K562 (cell line): ENCODE measurements at regions not wholly inside any gene's neighbourhood (a gene's known extent, or its start where the extent isn't known, plus 50 kb on each side); places are given as distances from the start of the nearest gene placed in this dataset.

Experiments
- ATAC-seq: fragments of 200-7000 bp; cut with Tn5 transposase; 3 replicates; pipeline ENCODE4 v1.9.1; 2020; ENCODE audit warnings: moderate library complexity
- BruUV-seq: library from RNA; stranded (reverse); fragments of 400-500 nt; replicated peaks from 2 replicates; lab custom pipeline; 2021; lab: Mats Ljungman, UMichigan
- CTCF ChIA-PET: fragments of 300-600 bp; formaldehyde crosslinking; extraction: SDS; loops from one replicate; lab custom pipeline; 2021; ENCODE audit warnings: low intra/inter-chr PET ratio; lab: Yijun Ruan, JAX
- POLR2A ChIA-PET: fragments of 300-600, 350-650 bp; sonication (Branson Sonifier 250); formaldehyde crosslinking; extraction: SDS; loops from one replicate; lab custom pipeline; 2021; ENCODE audit warnings: antibody characterized with exemption, inconsistent platforms; lab: Yijun Ruan, JAX
- DNase-seq, 4 experiments: peaks; one replicate each; pipeline versions ENCODE4 v3.0.0 to v3.0.0-alpha.2; 2011 to 2018; ENCODE audit warnings: low spot score in 3 of 4, mixed read lengths in 3 of 4; ENCODE audit errors: extremely low read depth in 1 of 4
- FAIRE-seq: peaks from 2 replicates; lab custom pipeline; 2011; peaks lifted over from hg19 to GRCh38; lab: Jason Lieb, UNC
- H2AFZ ChIP-seq: 2 replicates; pipeline ENCODE4 v1.6.0; 2011; ENCODE audit warnings: low read depth, low read length, control low read depth, inconsistent platforms
- H3K27ac ChIP-seq: fragments of 200-600 bp; 3 replicates; pipeline ENCODE4 v1.8.0; 2011; ENCODE audit warnings: low read depth, mild to moderate bottlenecking, control low read depth, inconsistent platforms, low read length, moderate library complexity, mixed read lengths; ENCODE audit errors: extremely low read depth
- H3K27me3 ChIP-seq, 2 experiments: fragments of 300-600 bp in 1 of 2; 2 replicates in 1 of 2; 3 replicates in 1 of 2; pipeline versions ENCODE4 v1.6.0 to v1.8.0; 2011; ENCODE audit warnings: inconsistent platforms in 2 of 2, low read length in 2 of 2, mild to moderate bottlenecking in 1 of 2, mixed read lengths in 1 of 2, moderate library complexity in 1 of 2; ENCODE audit not compliant: control insufficient read depth in 2 of 2, insufficient read depth in 2 of 2
- H3K36me3 ChIP-seq: fragments of 300-600 bp; 3 replicates; pipeline ENCODE4 v1.8.0; 2011; ENCODE audit warnings: mild to moderate bottlenecking, low read length, inconsistent platforms; ENCODE audit not compliant: control insufficient read depth, insufficient read depth
- H3K4me1 ChIP-seq, 2 experiments: fragments of 200-600 bp in 1 of 2; replicated peaks in 1 of 2; 2 replicates in 1 of 2; 3 replicates in 1 of 2; pipeline versions ENCODE4 v1.5.1 to v1.8.0; 2011; ENCODE audit warnings: inconsistent platforms in 2 of 2, low read length in 2 of 2, mild to moderate bottlenecking in 1 of 2, mixed read lengths in 1 of 2, moderate library complexity in 1 of 2; ENCODE audit not compliant: control insufficient read depth in 2 of 2, insufficient read depth in 2 of 2
- H3K4me2 ChIP-seq: 2 replicates; pipeline ENCODE4 v1.6.1; 2011; ENCODE audit warnings: low read length, control low read depth, inconsistent platforms, mixed read lengths; ENCODE audit not compliant: insufficient read depth
- H3K4me3 ChIP-seq: fragments of 200-600 bp; sonication (generic), shearing (Covaris generic); 2 replicates; pipeline ENCODE4 v1.5.1; 2016; ENCODE audit warnings: control low read depth, inconsistent platforms
- H3K79me2 ChIP-seq: fragments of 200-600 bp; 3 replicates; pipeline ENCODE4 v1.8.0; 2011; ENCODE audit warnings: low read length, inconsistent platforms; ENCODE audit not compliant: control insufficient read depth, insufficient read depth
- H3K9ac ChIP-seq, 2 experiments: 2 replicates each; pipeline versions ENCODE4 v1.6.0 to v1.6.1; 2011; ENCODE audit warnings: low read depth in 2 of 2, low read length in 2 of 2, control low read depth in 1 of 2, inconsistent platforms in 1 of 2, mild to moderate bottlenecking in 1 of 2, mixed read lengths in 1 of 2; ENCODE audit not compliant: insufficient read depth in 1 of 2
- H3K9me1 ChIP-seq: one replicate; pipeline ENCODE4 v1.6.0; 2011; ENCODE audit warnings: inconsistent platforms, mild to moderate bottlenecking, low read length, moderate library complexity; ENCODE audit not compliant: control insufficient read depth, insufficient read depth
- H3K9me3 ChIP-seq: replicated peaks from 2 replicates; pipeline ENCODE4 v1.5.1; 2011; ENCODE audit warnings: low read depth, low read length, inconsistent platforms; ENCODE audit not compliant: control insufficient read depth, insufficient read depth
- H4K20me1 ChIP-seq: replicated peaks from 2 replicates; pipeline ENCODE4 v1.6.1; 2011; ENCODE audit warnings: low read length, inconsistent platforms, mixed read lengths; ENCODE audit not compliant: control insufficient read depth, insufficient read depth
- HMG20B ChIP-seq: fragments of 250-450 bp; sonication (Bioruptor Pico); IDR thresholded peaks from 2 replicates; pipeline ENCODE4 v1.5.0; 2021; ENCODE audit warnings: mild to moderate bottlenecking
- KLF16 ChIP-seq: IDR thresholded peaks from 2 replicates; pipeline ENCODE4 v1.6.1; 2016; ENCODE audit warnings: antibody characterized with exemption
- MTF1 ChIP-seq: fragments of 250-450 bp; sonication (Bioruptor Pico); IDR thresholded peaks from 2 replicates; pipeline ENCODE4 v1.9.0; 2021; ENCODE audit warnings: moderate library complexity, mild to moderate bottlenecking, inconsistent platforms, borderline replicate concordance
- PREB ChIP-seq: sonication (generic); formaldehyde crosslinking; IDR thresholded peaks from 2 replicates; pipeline ENCODE4 v1.8.1; 2023; ENCODE audit warnings: mild to moderate bottlenecking, missing genetic modification reagents
- SAFB ChIP-seq: fragments of 200-400 bp; formaldehyde crosslinking; IDR thresholded peaks from 2 replicates; pipeline ENCODE4 v1.6.1; 2017; ENCODE audit warnings: low read depth, low read length, borderline replicate concordance
- SRF ChIP-seq, 2 experiments: fragments of 250-450, 450-650 bp in 1 of 2; sonication (Bioruptor Pico) in 1 of 2; sonication (generic) in 1 of 2; formaldehyde crosslinking; IDR thresholded peaks; 2 replicates each; pipeline versions ENCODE4 v1.5.0 to v1.5.1; 2020 to 2022; ENCODE audit warnings: mild to moderate bottlenecking in 1 of 2, missing genetic modification reagents in 1 of 2
- TBP ChIP-seq: optimal IDR thresholded peaks from 2 replicates; pipeline ENCODE3; 2011; ENCODE audit warnings: low read depth, low read length, improper control_type of control experiment
- WGBS: fragments of 100-300 bp; shearing (Covaris generic); methylation state at CpG from one replicate; pipeline ENCODE4 v1.1.6; 2016; ENCODE audit warnings: low coverage, mixed read lengths; ENCODE audit not compliant: insufficient coverage; ENCODE audit errors: missing lambda C conversion rate; 5-methylcytosine and 5-hydroxymethylcytosine counted together
- in situ Hi-C: fragments of 300-500 bp; cut with MboI; formaldehyde crosslinking; loops from 4 replicates; pipeline ENCODE4 v1.15.0; 2018; ENCODE audit warnings: inconsistent platforms, mixed read lengths
- intact Hi-C: fragments of 100-400 bp; cut with micrococcal nuclease; formaldehyde crosslinking; loops from 2 replicates; pipeline ENCODE4 v1.14.2; 2022

DNA sequence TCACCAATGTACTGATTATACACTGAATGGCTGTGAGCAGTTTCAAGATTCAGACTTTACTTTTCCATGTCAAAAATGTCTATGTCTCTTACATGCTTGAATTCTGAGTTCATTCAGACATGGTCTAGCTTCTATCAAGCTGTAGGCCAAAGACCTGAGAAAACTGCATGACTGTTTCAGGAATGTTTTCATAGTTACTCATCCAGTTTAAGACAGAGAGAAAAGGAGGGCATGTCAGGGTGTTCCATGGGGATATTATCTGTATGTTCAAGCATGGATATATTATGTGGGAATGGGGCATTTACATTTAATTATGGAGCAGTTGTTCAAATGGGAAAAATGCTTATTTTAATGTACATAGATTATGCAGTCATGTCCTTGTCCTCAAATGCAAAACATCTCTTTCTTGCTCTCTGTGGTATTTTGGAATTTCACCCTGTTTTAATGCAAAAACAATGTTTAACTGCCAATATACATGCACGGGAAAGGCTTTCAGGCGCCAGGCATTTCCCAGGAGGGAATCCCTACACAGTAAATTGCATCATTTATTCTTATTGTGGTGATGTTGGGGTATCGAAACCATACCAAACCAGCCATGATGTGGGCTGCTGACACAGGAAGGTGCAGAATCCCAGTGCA, 429.1 kb upstream of the INTU start:
- H3K27me3 ChIP-seq: no peaks in the 10 kb centered on the region
- H3K27ac ChIP-seq: no peak overlapping the region
- no peaks in the 10 kb centered on the region for H3K9me1 ChIP-seq
- no peaks in the 10 kb centered on the region for H3K9me3 ChIP-seq
- ATAC-seq: no peak
- H3K79me2 ChIP-seq: no peaks in the 10 kb centered on the region
- TF ChIP-seq KLF16: no peak
- TF ChIP-seq SAFB: no peak
- TF ChIP-seq PREB (CRISPR knock-in tag): no peak
- TF ChIP-seq MTF1: no peak
- TF ChIP-seq TBP: no peak
- TF ChIP-seq SRF (CRISPR knock-in tag; IDR thresholded peaks at IDR 0.05): no peak
- no peak for TF ChIP-seq HMG20B (CRISPR knock-in tag)
- TF ChIP-seq, all 486 proteins: peak for 0
- FAIRE-seq: no peak
- intact Hi-C loops (no loop called here), in situ Hi-C loops (no loop called here)
- ChIA-PET POLR2A (no interaction called here), CTCF (no interaction called here)
- H2AFZ ChIP-seq: no peak overlapping the region
- H3K4me2 ChIP-seq: no peak overlapping the region
- no peak overlapping the region for H3K9ac ChIP-seq
- no peaks in the 10 kb centered on the region for H3K4me1 ChIP-seq
- no peaks in the 10 kb centered on the region for H3K36me3 ChIP-seq
- no peak for DNase-seq
- 0% methylated on average over 3 of the region's 3 CpGs for whole genome bisulfite sequencing
- no TSS peak for BruUV-seq
- no peaks in the 10 kb centered on the region for H4K20me1 ChIP-seq
- no peak overlapping the region for H3K4me3 ChIP-seq
